ENCODE measurements at regions not wholly inside any gene's neighbourhood (a gene's known extent, or its start where the extent isn't known, plus 50 kb on each side); places are given as distances from the start of the nearest gene placed in this dataset.

DNA sequence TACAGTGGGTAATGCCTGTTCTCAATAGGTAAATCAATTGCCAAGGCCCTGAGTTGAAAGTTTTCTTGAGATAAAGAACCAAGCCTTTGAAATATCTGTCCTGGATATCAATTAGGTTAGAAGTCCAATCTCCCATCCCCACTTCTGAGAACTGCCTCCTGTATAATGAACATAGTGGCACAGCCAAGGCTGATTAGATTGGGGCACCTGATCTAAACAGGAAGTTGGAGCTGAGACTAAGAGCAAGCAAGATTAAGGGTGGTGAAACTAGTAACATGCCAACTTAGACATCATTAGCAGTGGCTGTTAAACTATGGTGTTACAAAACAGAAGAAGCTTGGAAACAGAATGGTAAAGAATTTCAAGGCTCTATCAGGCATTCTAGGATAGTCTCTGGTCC lies 137.7 kb upstream of the TMEM108 start:
- TF ChIP-seq, protein P1, sequence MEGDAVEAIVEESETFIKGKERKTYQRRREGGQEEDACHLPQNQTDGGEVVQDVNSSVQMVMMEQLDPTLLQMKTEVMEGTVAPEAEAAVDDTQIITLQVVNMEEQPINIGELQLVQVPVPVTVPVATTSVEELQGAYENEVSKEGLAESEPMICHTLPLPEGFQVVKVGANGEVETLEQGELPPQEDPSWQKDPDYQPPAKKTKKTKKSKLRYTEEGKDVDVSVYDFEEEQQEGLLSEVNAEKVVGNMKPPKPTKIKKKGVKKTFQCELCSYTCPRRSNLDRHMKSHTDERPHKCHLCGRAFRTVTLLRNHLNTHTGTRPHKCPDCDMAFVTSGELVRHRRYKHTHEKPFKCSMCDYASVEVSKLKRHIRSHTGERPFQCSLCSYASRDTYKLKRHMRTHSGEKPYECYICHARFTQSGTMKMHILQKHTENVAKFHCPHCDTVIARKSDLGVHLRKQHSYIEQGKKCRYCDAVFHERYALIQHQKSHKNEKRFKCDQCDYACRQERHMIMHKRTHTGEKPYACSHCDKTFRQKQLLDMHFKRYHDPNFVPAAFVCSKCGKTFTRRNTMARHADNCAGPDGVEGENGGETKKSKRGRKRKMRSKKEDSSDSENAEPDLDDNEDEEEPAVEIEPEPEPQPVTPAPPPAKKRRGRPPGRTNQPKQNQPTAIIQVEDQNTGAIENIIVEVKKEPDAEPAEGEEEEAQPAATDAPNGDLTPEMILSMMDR (conservative IDR thresholded peaks at IDR 0.05 in 1 of 2, IDR thresholded peaks at IDR 0.05 in 1 of 2; ENCODE audit: extremely low read depth in 1 of 2, insufficient read depth in 1 of 2, low read depth in 1 of 2, low read length in 2 of 2): no peak
- no peak for TF ChIP-seq EZH2 (IDR thresholded peaks at IDR 0.05; ENCODE audit: borderline replicate concordance, low read length)

Data from mammary epithelial cell (primary cell).